IMR-90 (cell line): ENCODE measurements at regions not wholly inside any gene's neighbourhood (a gene's known extent, or its start where the extent isn't known, plus 50 kb on each side); places are given as distances from the start of the nearest gene placed in this dataset.

ENCODE experiments used
- ATAC-seq: fragments of 200-7000 bp; cut with Tn5 transposase; 2 replicates; pipeline ENCODE4 v1.9.1; 2020; ENCODE audit warnings: low read depth, mild to moderate bottlenecking, moderate library complexity
- BruUV-seq: library from RNA; stranded (reverse); fragments of 400-500 nt; replicated peaks from 2 replicates; lab custom pipeline; 2021; lab: Mats Ljungman, UMichigan
- CTCF ChIA-PET: fragments of 300-600 bp; formaldehyde crosslinking; extraction: SDS; loops from one replicate; lab custom pipeline; 2021; ENCODE audit warnings: antibody characterized with exemption; lab: Yijun Ruan, JAX
- POLR2A ChIA-PET: fragments of 300-600 bp; sonication (Branson Sonifier 250); formaldehyde crosslinking; loops from one replicate; lab custom pipeline; 2022; ENCODE audit warnings: antibody characterized with exemption; ENCODE audit not compliant: unreplicated experiment; lab: Charles Lee
- DNase-seq: peaks from one replicate; pipeline ENCODE4 v3.0.0; 2013
- H2AFZ ChIP-seq: replicated peaks from 2 replicates; pipeline ENCODE3; 2013; ENCODE audit warnings: low read length, mild to moderate bottlenecking; ENCODE audit not compliant: poor library complexity
- H2AK5ac ChIP-seq: 2 replicates; pipeline ENCODE4 v1.6.1; 2013; ENCODE audit warnings: low read depth, low read length, inconsistent platforms
- H2AK9ac ChIP-seq: replicated peaks from 2 replicates; pipeline ENCODE3; 2013; ENCODE audit warnings: mild to moderate bottlenecking, low read depth, low read length, moderate library complexity; ENCODE audit not compliant: poor library complexity
- H2BK120ac ChIP-seq: 2 replicates; pipeline ENCODE4 v1.6.1; 2013; ENCODE audit warnings: low read depth, low read length, inconsistent platforms
- H2BK15ac ChIP-seq: 3 replicates; pipeline ENCODE4 v1.6.1; 2013; ENCODE audit warnings: low read depth, low read length, inconsistent platforms
- H2BK20ac ChIP-seq: 2 replicates; pipeline ENCODE4 v1.6.1; 2013; ENCODE audit warnings: low read depth, mild to moderate bottlenecking, inconsistent platforms, low read length, moderate library complexity
- H2BK5ac ChIP-seq: 2 replicates; pipeline ENCODE4 v1.6.1; 2013; ENCODE audit warnings: mild to moderate bottlenecking, low read depth, low read length, inconsistent platforms; ENCODE audit not compliant: poor library complexity, severe bottlenecking
- H3K14ac ChIP-seq: replicated peaks from 2 replicates; pipeline ENCODE4 v1.6.1; 2013; ENCODE audit warnings: low read depth, low read length, inconsistent platforms
- H3K18ac ChIP-seq: 2 replicates; pipeline ENCODE4 v1.6.1; 2013; ENCODE audit warnings: low read depth, low read length, control low read depth
- H3K23ac ChIP-seq: 2 replicates; pipeline ENCODE4 v1.6.1; 2013; ENCODE audit warnings: low read depth, low read length, inconsistent platforms
- H3K27ac ChIP-seq: 2 replicates; pipeline ENCODE4 v1.5.1; 2013; ENCODE audit warnings: mild to moderate bottlenecking, control low read depth, low read length; ENCODE audit not compliant: insufficient read depth
- H3K27me3 ChIP-seq: 2 replicates; pipeline ENCODE4 v1.6.1; 2013; ENCODE audit warnings: low read length; ENCODE audit not compliant: control insufficient read depth, insufficient read depth
- H3K36me3 ChIP-seq: 2 replicates; pipeline ENCODE4 v1.6.1; 2013; ENCODE audit warnings: low read length, mixed read lengths; ENCODE audit not compliant: control insufficient read depth, insufficient read depth
- H3K4ac ChIP-seq: 2 replicates; pipeline ENCODE4 v1.6.1; 2013; ENCODE audit warnings: low read depth, low read length, inconsistent platforms
- H3K4me1 ChIP-seq: 2 replicates; pipeline ENCODE4 v1.6.1; 2013; ENCODE audit warnings: low read length, mixed read lengths; ENCODE audit not compliant: control insufficient read depth, insufficient read depth
- H3K4me2 ChIP-seq: 2 replicates; pipeline ENCODE4 v1.6.1; 2013; ENCODE audit warnings: low read depth, mild to moderate bottlenecking, control low read depth, low read length, moderate library complexity
- H3K4me3 ChIP-seq: 2 replicates; pipeline ENCODE4 v1.5.1; 2013; ENCODE audit warnings: low read depth, mild to moderate bottlenecking, control low read depth, low read length, moderate library complexity; ENCODE audit not compliant: insufficient read depth
- H3K56ac ChIP-seq: 2 replicates; pipeline ENCODE4 v1.6.1; 2013; ENCODE audit warnings: low read length, inconsistent platforms; ENCODE audit not compliant: insufficient read depth; ENCODE audit errors: extremely low read depth
- H3K79me1 ChIP-seq, 2 experiments: 2 replicates each; pipeline ENCODE4 v1.6.1; 2013; ENCODE audit warnings: low read length in 2 of 2, inconsistent platforms in 1 of 2, low read depth in 1 of 2
- H3K9ac ChIP-seq: 2 replicates; pipeline ENCODE4 v1.6.1; 2013; ENCODE audit warnings: low read depth, low read length, control low read depth
- H3K9me1 ChIP-seq: 2 replicates; pipeline ENCODE4 v1.6.1; 2013; ENCODE audit warnings: low read length, inconsistent platforms; ENCODE audit not compliant: insufficient read depth
- H3K9me3 ChIP-seq: 2 replicates; pipeline ENCODE4 v1.6.1; 2013; ENCODE audit warnings: low read length; ENCODE audit not compliant: control insufficient read depth, insufficient read depth
- H4K20me1 ChIP-seq: 2 replicates; pipeline ENCODE4 v1.6.1; 2013; ENCODE audit warnings: low read length, inconsistent platforms; ENCODE audit not compliant: insufficient read depth
- H4K5ac ChIP-seq: 2 replicates; pipeline ENCODE4 v1.6.1; 2013; ENCODE audit warnings: mild to moderate bottlenecking, low read depth, low read length, control low read depth
- H4K8ac ChIP-seq, 2 experiments: 2 replicates each; pipeline ENCODE4 v1.6.1; 2013; ENCODE audit warnings: low read depth in 2 of 2, low read length in 2 of 2, control low read depth in 1 of 2, inconsistent platforms in 1 of 2
- H4K91ac ChIP-seq: 2 replicates; pipeline ENCODE4 v1.6.1; 2013; ENCODE audit warnings: low read depth, low read length, inconsistent platforms; ENCODE audit not compliant: insufficient read depth
- BHLHE40 ChIP-seq: fragments of 150-350 bp; IDR thresholded peaks from 2 replicates; pipeline ENCODE4 v1.6.1; 2016; ENCODE audit warnings: mild to moderate bottlenecking, low read depth, low read length
- CHD1 ChIP-seq: IDR thresholded peaks from 2 replicates; pipeline ENCODE4 v1.6.1; 2012; ENCODE audit warnings: low read depth, low read length, improper control_type of control experiment
- CTCF ChIP-seq: conservative IDR thresholded peaks from 2 replicates; pipeline ENCODE4 v1.5.1; 2012; ENCODE audit warnings: mild to moderate bottlenecking, low read depth, low read length, improper control_type of control experiment
- ELK1 ChIP-seq: fragments of 150-350 bp; IDR thresholded peaks from 2 replicates; pipeline ENCODE4 v1.6.1; 2016; ENCODE audit warnings: low read depth, mild to moderate bottlenecking, low read length, moderate library complexity, borderline replicate concordance
- FOS ChIP-seq: fragments of 150-350 bp; IDR thresholded peaks from 2 replicates; pipeline ENCODE4 v1.6.1; 2016; ENCODE audit warnings: low read depth, low read length
- MAFK ChIP-seq: IDR thresholded peaks from 2 replicates; pipeline ENCODE4 v1.6.1; 2012; ENCODE audit warnings: low read depth, low read length, improper control_type of control experiment
- NFE2L2 ChIP-seq: fragments of 150-350 bp; IDR thresholded peaks from 2 replicates; pipeline ENCODE4 v1.6.1; 2016; ENCODE audit warnings: low read depth, mild to moderate bottlenecking, low read length
- RAD21 ChIP-seq: IDR thresholded peaks from 2 replicates; pipeline ENCODE4 v1.6.1; 2012; ENCODE audit warnings: low read length, improper control_type of control experiment
- RCOR1 ChIP-seq: IDR thresholded peaks from 2 replicates; pipeline ENCODE4 v1.6.1; 2012; ENCODE audit warnings: mild to moderate bottlenecking, low read length, improper control_type of control experiment; ENCODE audit not compliant: insufficient replicate concordance
- RFX5 ChIP-seq: IDR thresholded peaks from 2 replicates; pipeline ENCODE4 v1.8.0; 2012; ENCODE audit warnings: low read depth, mild to moderate bottlenecking, low read length, moderate library complexity
- SMC3 ChIP-seq: fragments of 150-350 bp; IDR thresholded peaks from 2 replicates; pipeline ENCODE4 v1.6.1; 2016; ENCODE audit warnings: low read depth, mild to moderate bottlenecking, antibody characterized with exemption, low read length, moderate library complexity
- USF2 ChIP-seq: fragments of 150-350 bp; IDR thresholded peaks from 2 replicates; pipeline ENCODE4 v1.6.1; 2017; ENCODE audit warnings: mild to moderate bottlenecking, antibody characterized with exemption, low read length, low read depth
- WGBS, 2 experiments: methylation state at CpG; one replicate each; pipeline versions ENCODE4 v1.1.5 to v1.1.7; 2013; ENCODE audit warnings: missing lambda C conversion rate in 2 of 2; ENCODE audit not compliant: insufficient read length in 1 of 2; ENCODE audit errors: extremely low coverage in 2 of 2; 5-methylcytosine and 5-hydroxymethylcytosine counted together
- dilution Hi-C: fragments of 300-500 bp; cut with HindIII; formaldehyde crosslinking; loops from one replicate; pipeline ENCODE4 v1.14.3; 2018; ENCODE audit warnings: low sequenced_read_pairs; ENCODE audit not compliant: unreplicated experiment
- in situ Hi-C: fragments of 300-500 bp; cut with MboI; formaldehyde crosslinking; loops from 3 replicates; pipeline ENCODE4 v1.14.3; 2019; ENCODE audit warnings: low sequenced_read_pairs, inconsistent platforms, mixed read lengths
- intact Hi-C: fragments of 100-400 bp; cut with micrococcal nuclease; formaldehyde crosslinking; loops from 2 replicates; pipeline ENCODE4 v1.10.0; 2022

- H2AK9ac ChIP-seq = no peak overlapping the region
- 77% methylated on average over 4 of the region's 6 CpGs; no CpG with 5 or more reads in 1 of the 2 experiments for WGBS, 2 experiments
- H3K27me3 ChIP-seq = no peaks in the 10 kb centered on the region; the same call in 1 of the 2 replicates
- no peak overlapping the region for H3K14ac ChIP-seq
- no peaks in the 10 kb centered on the region for H3K9me3 ChIP-seq
- H3K4me3 ChIP-seq = no peak overlapping the region
- H3K9me1 ChIP-seq = no peaks in the 10 kb centered on the region
- no peaks in the 10 kb centered on the region for H3K36me3 ChIP-seq
- dilution Hi-C loops = no loop called here
- H4K8ac ChIP-seq = no peak overlapping the region
- H3K79me1 ChIP-seq = no peaks in the 10 kb centered on the region
- no peak overlapping the region for H3K56ac ChIP-seq
- TF ChIP-seq SMC3 (no peak), RCOR1 (no peak), CHD1 (no peak), NFE2L2 (no peak), CTCF (no peak), USF2 (no peak), ELK1 (no peak), MAFK (no peak), RFX5 (no peak), RAD21 (no peak), FOS (no peak), BHLHE40 (no peak)
- BruUV-seq = no TSS peak
- intact Hi-C loops = no loop called here
- no peak overlapping the region for H3K4me2 ChIP-seq
- no peak overlapping the region for H2AFZ ChIP-seq
- H4K5ac ChIP-seq = no peak overlapping the region
- H2BK5ac ChIP-seq = no peak overlapping the region
- H3K4ac ChIP-seq = no peak overlapping the region
- H3K18ac ChIP-seq = no peak overlapping the region
- H2AK5ac ChIP-seq = no peak overlapping the region
- peaks cover 2% of the 10 kb centered on the region for H3K4me1 ChIP-seq
- no peak overlapping the region for H3K23ac ChIP-seq
- no peak overlapping the region for H3K27ac ChIP-seq
- DNase-seq = no peak
- H4K20me1 ChIP-seq = no peaks in the 10 kb centered on the region
- no peak overlapping the region for H2BK20ac ChIP-seq
- no peak for ATAC-seq
- ChIA-PET CTCF (no interaction called here), POLR2A (interaction anchor here (0.5 kb wide), 1 partner anchor 16 kb away, joined by 7 read pairs; no protein-coding TSS in a partner anchor)
- in situ Hi-C loops = no loop called here
- H2BK15ac ChIP-seq = no peak overlapping the region
- no peak overlapping the region for H2BK120ac ChIP-seq
- no peak overlapping the region for H3K9ac ChIP-seq
- no peak overlapping the region for H4K91ac ChIP-seq
Measured at GRCh38 chr12:105449431-105449830, 118.9 kb downstream of the C12orf75 start.
